Islet precursor cell (in vitro differentiated cells): ENCODE measurements at regions not wholly inside any gene's neighbourhood (a gene's known extent, or its start where the extent isn't known, plus 50 kb on each side); places are given as distances from the start of the nearest gene placed in this dataset.
"Not testable (repeated sequence)": the region's sequence is repeated elsewhere in the genome, so short reads cannot be mapped to it uniquely, and the experiment has no call there.

Experiments
- DNase-seq: peaks from one replicate; pipeline ENCODE4 v3.0.0-alpha.2; 2018

GRCh38 chr1:19024532-19024931 lies 68.1 kb upstream of the IFFO2 start:
- no peak for DNase-seq

GRCh38 chr1:19023787-19024186 lies 67.3 kb upstream of the IFFO2 start:
- no peak for DNase-seq

GRCh38 chr1:19021845-19022244 lies 65.4 kb upstream of the IFFO2 start:
- no peak for DNase-seq

GRCh38 chr1:19019288-19019687 lies 62.8 kb upstream of the IFFO2 start:
- DNase-seq: not testable (repeated sequence)

GRCh38 chr1:19015476-19015875 lies 59.0 kb upstream of the IFFO2 start:
- no peak for DNase-seq

GRCh38 chr1:19014765-19015164 lies 58.3 kb upstream of the IFFO2 start:
- DNase-seq: no peak

GRCh38 chr1:19013826-19014548 lies 57.5 kb upstream of the IFFO2 start:
- DNase-seq: no peak

- peak; percentile 77 for DNase-seq
Measured at GRCh38 chr1:19011845-19012231, 55.4 kb upstream of the IFFO2 start.

- DNase-seq: peak; percentile 99
Measured at GRCh38 chr1:19010995-19011844, 54.7 kb upstream of the IFFO2 start.

- DNase-seq: no peak
Measured at GRCh38 chr1:19010503-19010902, 54.0 kb upstream of the IFFO2 start.

- DNase-seq: peak; percentile 99
Measured at GRCh38 chr1:19009882-19010321, 53.4 kb upstream of the IFFO2 start.

- DNase-seq: no peak
Measured at GRCh38 chr1:19009126-19009881, 52.8 kb upstream of the IFFO2 start.

- DNase-seq: no peak
Measured at GRCh38 chr1:19007491-19008441, 51.3 kb upstream of the IFFO2 start.

GRCh38 chr1:19006837-19007271 lies 50.4 kb upstream of the IFFO2 start:
- DNase-seq: no peak
